Effector memory CD8-positive, alpha-beta T cell (primary cell): ENCODE measurements at regions not wholly inside any gene's neighbourhood (a gene's known extent, or its start where the extent isn't known, plus 50 kb on each side); places are given as distances from the start of the nearest gene placed in this dataset.

ENCODE experiments used
- ATAC-seq: fragments of 150-1000 bp; cut with Tn5 transposase; replicated peaks from 2 replicates; pipeline ENCODE4 v1.10.0; 2021; ENCODE audit warnings: mild to moderate bottlenecking, moderate library complexity
- DNase-seq, 3 experiments: peaks; one replicate each; pipeline ENCODE4 v3.0.0; 2021
- H3K27ac Mint-ChIP-seq, 2 donors: one replicate each; pipeline ENCODE4 v1.8.0; 2022; ENCODE audit warnings: mild to moderate bottlenecking in 2 of 2, mixed read lengths in 2 of 2, moderate library complexity in 2 of 2
- H3K27me3 Mint-ChIP-seq, 2 donors: one replicate each; pipeline ENCODE4 v1.8.0; 2022; ENCODE audit warnings: mixed read lengths in 2 of 2
- H3K36me3 Mint-ChIP-seq: one replicate; pipeline ENCODE4 v1.8.0; 2022; ENCODE audit warnings: mild to moderate bottlenecking, moderate library complexity, mixed read lengths; ENCODE audit not compliant: insufficient read depth
- H3K4me1 Mint-ChIP-seq, 2 donors: one replicate each; pipeline ENCODE4 v1.8.0; 2022; ENCODE audit warnings: low read depth in 2 of 2, mixed read lengths in 2 of 2
- H3K4me3 Mint-ChIP-seq, 2 donors: one replicate each; pipeline ENCODE4 v1.8.0; 2022; ENCODE audit warnings: mild to moderate bottlenecking in 2 of 2, mixed read lengths in 2 of 2, moderate library complexity in 2 of 2
- H3K9me3 Mint-ChIP-seq, 2 donors: one replicate each; pipeline ENCODE4 v1.8.0; 2022; ENCODE audit warnings: mixed read lengths in 2 of 2

DNA sequence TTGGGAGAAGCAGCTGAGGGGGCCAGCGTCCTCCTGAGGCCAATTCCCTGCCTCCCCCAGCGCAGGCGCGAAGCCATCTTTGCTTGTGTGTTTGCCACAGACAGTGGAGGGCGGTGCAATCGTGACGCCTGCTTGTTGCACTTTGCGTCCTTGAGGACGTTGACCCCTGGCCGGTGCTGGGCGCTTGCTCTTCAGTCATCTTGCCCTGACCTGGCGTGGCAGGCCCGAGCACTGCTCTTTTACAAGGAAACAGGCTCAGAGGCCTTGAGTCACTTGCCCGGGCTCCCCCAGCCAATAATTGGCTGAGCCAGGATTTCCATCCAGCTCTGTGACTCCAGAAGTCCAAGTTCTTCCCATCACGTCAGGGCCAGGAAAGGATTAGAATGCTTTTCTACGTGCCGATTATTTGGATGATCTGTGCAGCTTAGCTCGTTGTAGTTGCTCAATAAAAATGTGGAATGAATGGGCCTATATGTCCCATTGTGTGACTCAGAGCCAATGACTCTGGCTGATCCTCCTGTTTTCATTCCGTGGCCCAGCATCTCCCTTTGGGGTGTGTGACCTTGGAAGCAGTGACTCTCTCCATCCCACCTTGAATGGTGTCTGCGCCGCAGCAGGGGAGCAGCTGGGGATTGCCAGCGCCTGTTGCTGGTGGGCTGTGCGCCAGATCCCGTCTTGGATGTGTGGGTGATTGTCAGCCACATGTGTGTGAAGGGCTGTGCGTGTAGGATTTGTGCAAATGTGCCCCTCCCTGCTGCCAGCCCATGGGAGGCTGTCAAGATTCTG lies 214.1 kb downstream of the SEC14L1 start:
- DNase-seq (no peak), ATAC-seq (no peak)
- no peak overlapping the region for H3K4me3 Mint-ChIP-seq
- no peaks in the 10 kb centered on the region for H3K9me3 Mint-ChIP-seq
- peaks cover 33% of the 10 kb centered on the region for H3K36me3 Mint-ChIP-seq
- no peaks in the 10 kb centered on the region for H3K27me3 Mint-ChIP-seq
- peaks cover 17 to 23% of the 10 kb centered on the region in 2 donors for H3K4me1 Mint-ChIP-seq
- H3K27ac Mint-ChIP-seq = peak overlapping the region in 1 of 2 donors; percentile 86

DNA sequence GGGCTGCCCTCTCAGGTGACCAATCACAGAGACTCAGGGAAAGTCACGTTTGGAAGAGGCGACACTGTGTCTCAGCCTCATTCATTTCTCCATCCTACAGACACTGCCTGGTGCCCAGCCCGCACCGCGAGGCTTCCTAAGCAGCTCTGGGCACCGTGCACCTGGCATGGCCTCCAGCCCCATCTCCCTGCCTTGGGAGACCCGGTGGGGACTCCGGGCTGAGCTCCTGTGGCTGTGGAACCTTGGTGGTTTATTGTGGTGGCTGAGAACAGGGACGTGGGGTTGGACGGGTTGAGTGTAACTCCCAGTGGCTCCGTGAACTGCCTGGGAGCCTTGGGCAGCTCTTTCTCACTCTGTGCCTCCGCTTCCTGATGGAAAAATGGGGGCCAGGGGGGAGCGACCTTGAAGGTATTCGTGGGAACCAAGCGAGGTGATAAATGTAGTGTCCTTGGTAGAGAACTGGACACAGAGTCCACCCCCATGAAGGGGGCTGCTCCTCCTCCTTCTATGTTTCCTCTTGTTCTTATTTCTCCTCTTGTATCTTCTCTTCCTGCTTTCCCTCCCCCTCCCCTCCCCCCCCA lies 215.4 kb downstream of the SEC14L1 start:
- H3K27ac Mint-ChIP-seq = peak overlapping the region in 1 of 2 donors; percentile 86
- ATAC-seq (peak; percentile 32), DNase-seq (no peak)
- peaks cover 9 to 23% of the 10 kb centered on the region in 2 donors for H3K4me1 Mint-ChIP-seq
- H3K27me3 Mint-ChIP-seq = no peaks in the 10 kb centered on the region
- peaks cover 33% of the 10 kb centered on the region for H3K36me3 Mint-ChIP-seq
- no peaks in the 10 kb centered on the region for H3K9me3 Mint-ChIP-seq
- H3K4me3 Mint-ChIP-seq = peak overlapping the region in 1 of 2 donors; percentile 17

DNA sequence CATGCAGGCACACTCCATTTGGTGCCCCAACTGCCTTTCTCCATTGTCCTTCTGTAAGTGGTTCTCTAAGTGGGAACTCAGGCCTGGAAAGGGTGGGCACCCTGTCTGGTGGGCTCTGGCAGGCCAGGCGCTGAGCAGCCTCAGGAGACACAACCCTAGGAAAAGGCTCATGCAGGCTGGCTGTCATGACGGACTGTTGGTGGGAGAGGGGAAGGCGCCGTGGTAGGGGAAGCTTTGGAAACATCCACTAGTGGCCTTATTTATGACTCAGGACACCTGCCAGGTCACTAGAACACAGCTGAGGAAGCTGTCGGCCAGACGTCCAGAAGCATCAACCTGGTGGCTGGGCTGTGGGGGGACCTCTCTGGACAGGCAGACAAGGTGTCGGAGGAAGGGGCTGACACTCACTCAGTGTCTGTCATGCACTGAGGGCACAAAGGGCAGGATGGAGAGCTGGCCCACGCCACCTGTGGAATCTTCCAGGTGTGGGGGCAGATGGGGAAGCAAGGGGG lies 216.0 kb downstream of the SEC14L1 start:
- Mint-ChIP-seq H3K9me3 (no peaks in the 10 kb centered on the region), H3K27ac (peak overlapping the region in 1 of 2 donors; percentile 86), H3K27me3 (no peaks in the 10 kb centered on the region), H3K4me1 (peaks cover 9 to 19% of the 10 kb centered on the region in 2 donors), H3K36me3 (peaks cover 33% of the 10 kb centered on the region), H3K4me3 (peak overlapping the region in 1 of 2 donors; percentile 17)
- ATAC-seq (peak; percentile 17), DNase-seq (no peak)

DNA sequence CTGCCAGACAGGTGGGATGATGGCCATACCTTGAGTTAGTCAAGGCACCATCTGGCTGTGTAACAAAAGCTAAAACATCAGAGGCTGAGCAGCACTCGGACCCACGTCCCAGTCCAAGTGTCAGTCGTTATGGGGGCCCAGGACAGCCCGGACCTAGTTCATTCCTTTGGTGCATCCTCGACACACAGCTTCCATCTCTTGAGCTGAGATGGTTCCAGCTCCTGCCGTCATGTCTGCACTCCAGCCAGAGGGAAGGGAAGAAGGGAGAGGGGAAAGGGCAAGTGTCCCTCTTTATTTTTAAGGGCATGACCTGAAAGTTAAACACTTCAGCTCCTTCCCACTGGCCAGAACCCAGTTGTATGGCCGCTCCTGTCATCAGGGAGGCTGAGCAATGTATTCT lies 218.0 kb downstream of the SEC14L1 start:
- H3K27ac Mint-ChIP-seq = no peak overlapping the region
- no peaks in the 10 kb centered on the region for H3K27me3 Mint-ChIP-seq
- H3K9me3 Mint-ChIP-seq = no peaks in the 10 kb centered on the region
- no peak overlapping the region for H3K4me3 Mint-ChIP-seq
- DNase-seq (no peak), ATAC-seq (no peak)
- H3K36me3 Mint-ChIP-seq = peaks cover 33% of the 10 kb centered on the region
- H3K4me1 Mint-ChIP-seq = peaks cover 18 to 20% of the 10 kb centered on the region in 2 donors

DNA sequence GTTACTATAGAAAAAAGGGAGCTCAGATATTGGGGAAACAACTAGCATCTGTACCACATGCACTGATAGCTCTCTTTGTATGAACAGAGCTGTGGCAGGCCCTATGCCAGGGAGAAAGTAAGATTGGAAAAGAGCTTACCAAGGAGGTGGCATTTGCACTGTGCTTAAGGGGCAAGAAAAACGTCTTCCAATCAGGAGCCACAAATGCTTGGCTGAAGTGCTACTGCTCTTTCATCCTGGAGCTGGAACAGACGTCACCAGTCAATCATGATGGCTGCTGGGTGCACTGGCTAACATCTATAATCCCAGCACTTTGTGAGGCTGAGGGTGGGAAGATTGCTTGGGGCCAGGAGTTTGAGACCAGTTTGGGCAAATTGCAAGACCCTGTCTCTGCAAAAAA lies 218.5 kb downstream of the SEC14L1 start:
- Mint-ChIP-seq H3K4me3 (no peak overlapping the region), H3K9me3 (no peaks in the 10 kb centered on the region), H3K27me3 (no peaks in the 10 kb centered on the region), H3K36me3 (peaks cover 33% of the 10 kb centered on the region), H3K27ac (no peak overlapping the region), H3K4me1 (peaks cover 18 to 22% of the 10 kb centered on the region in 2 donors)
- DNase-seq (no peak), ATAC-seq (no peak)

DNA sequence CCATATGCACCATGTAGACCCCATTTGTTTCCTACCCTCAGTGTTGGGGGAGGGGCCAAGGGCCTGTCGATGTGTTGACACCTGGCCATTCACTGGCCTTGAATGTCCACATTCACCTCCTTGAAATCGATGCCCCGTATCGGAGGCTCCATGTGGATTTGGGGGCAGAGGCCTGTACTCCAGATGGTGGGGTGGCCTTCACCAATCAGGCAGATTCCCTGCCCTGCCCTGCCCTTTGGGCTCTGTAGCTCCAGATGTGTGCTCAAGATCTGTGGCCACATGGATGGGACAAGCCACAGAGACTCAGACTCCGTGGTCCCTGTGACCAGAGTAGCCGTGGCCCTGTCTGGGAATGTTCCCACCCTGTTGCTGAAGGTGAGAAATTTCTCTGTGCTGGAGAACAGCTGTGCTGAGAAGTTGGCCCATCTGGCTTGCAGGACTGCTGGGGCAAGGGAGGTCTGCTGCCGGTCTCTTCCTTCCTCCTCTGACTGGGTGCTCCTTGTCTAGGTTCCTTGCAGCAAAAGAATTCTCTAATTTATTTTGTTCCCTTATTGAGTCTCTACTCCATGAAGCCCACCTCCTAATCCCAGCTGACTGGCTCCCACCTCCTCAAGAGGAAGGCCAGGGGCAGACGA lies 221.3 kb downstream of the SEC14L1 start:
- Mint-ChIP-seq H3K36me3 (peaks cover 8% of the 10 kb centered on the region), H3K4me1 (peaks cover 31 to 35% of the 10 kb centered on the region in 2 donors), H3K27ac (peak overlapping the region; percentile 44 to 72), H3K9me3 (no peaks in the 10 kb centered on the region), H3K27me3 (no peaks in the 10 kb centered on the region), H3K4me3 (no peak overlapping the region)
- no peak for DNase-seq
- ATAC-seq = no peak

DNA sequence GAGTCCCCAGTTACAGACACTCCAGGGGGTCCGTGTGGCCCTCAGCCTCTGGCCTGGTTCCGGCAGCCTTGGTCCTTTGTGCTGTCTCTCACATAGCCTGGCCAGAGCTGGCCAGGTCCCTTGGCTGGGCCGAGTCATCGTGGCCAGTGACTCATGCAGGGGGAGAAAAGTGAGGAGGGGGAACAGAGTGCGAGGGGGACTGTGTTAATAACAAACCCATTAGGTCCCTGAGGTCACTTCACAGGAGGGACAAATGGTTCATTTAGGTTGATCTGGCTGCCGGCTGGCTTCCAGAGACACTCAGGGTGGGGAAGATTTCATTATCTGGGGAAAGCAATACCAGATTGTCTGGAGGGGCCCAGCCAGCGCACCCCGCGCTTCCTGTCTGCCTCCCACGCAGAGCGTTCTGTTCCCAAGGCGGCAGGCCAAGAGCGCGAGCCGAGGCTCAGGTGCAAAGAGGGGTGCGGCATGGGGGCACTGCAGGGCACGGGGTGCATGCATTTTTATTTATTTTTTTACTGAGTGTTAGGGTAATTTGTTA lies 223.1 kb downstream of the SEC14L1 start:
- DNase-seq (no peak), ATAC-seq (peak; percentile 56)
- Mint-ChIP-seq H3K4me3 (peak overlapping the region; percentile 53 to 57), H3K4me1 (peaks cover 29 to 38% of the 10 kb centered on the region in 2 donors), H3K9me3 (no peaks in the 10 kb centered on the region), H3K27me3 (no peaks in the 10 kb centered on the region), H3K36me3 (no peaks in the 10 kb centered on the region), H3K27ac (peak overlapping the region; percentile 56 to 78)

DNA sequence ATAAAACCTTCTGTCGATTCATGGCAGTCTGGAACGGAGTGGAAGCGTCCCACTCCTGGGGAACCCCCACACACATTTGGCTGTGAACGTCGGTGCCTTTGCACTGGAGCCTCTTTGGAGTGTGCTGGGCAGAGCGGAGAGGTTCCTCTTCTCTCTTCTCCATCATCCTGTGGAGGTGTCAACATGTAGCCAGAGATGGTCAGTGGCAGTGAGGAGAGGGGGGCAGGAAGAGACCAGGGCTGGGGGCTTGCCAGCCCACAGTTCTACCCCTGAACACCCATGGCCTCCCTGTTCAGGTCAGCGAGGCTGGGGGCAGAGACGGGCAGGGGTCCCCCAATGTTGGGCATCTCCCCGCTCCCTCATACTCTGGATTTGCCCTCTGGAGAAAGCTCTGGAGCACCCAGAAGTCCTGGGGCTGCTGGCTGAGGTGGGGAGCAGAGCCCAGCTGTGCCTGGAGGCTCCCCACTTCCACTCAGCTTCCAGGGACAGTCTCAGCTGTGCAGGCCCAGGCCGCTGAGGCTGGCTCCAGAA lies 223.7 kb downstream of the SEC14L1 start:
- peak overlapping the region; percentile 53 to 57 for H3K4me3 Mint-ChIP-seq
- no peak for DNase-seq
- H3K4me1 Mint-ChIP-seq = peaks cover 30 to 38% of the 10 kb centered on the region in 2 donors
- no peaks in the 10 kb centered on the region for H3K36me3 Mint-ChIP-seq
- ATAC-seq = peak; percentile 32
- peak overlapping the region; percentile 56 to 78 for H3K27ac Mint-ChIP-seq
- H3K27me3 Mint-ChIP-seq = no peaks in the 10 kb centered on the region
- H3K9me3 Mint-ChIP-seq = no peaks in the 10 kb centered on the region

DNA sequence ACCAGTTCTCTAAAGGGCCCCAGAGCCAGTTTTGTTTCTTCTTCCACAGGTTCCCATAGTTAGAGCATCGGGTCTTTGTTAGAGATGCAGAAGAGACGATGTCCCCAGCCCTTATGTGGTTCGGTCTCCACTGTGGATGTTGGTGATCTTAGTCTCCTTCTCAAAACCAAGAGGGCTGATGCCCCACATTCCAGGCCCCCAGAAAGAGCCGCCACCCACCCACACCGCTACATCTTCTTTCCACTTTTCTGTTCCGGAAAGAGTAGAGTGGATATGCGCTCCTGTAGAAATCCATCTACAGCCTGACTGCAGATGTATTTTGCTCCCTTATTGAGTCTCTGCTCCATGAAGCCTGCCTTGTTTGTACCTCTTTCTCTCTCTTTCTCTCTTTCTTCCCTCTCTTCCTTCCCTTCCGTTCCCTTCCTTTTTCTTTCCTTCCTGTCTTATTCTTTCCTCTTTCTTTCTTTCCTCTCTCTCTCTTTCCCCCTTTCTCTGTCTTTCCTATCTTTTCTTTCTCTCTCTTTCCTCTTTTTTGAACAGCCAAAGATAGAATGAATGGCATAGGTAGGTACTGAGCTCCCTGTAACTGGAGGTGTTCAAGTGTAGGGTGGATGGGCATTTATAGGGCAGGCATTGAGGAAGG lies 224.3 kb downstream of the SEC14L1 start:
- Mint-ChIP-seq H3K4me1 (peaks cover 30 to 38% of the 10 kb centered on the region in 2 donors), H3K36me3 (no peaks in the 10 kb centered on the region), H3K4me3 (peak overlapping the region in 1 of 2 donors; percentile 53), H3K27ac (no peak overlapping the region), H3K27me3 (no peaks in the 10 kb centered on the region), H3K9me3 (no peaks in the 10 kb centered on the region)
- DNase-seq (no peak), ATAC-seq (no peak)

DNA sequence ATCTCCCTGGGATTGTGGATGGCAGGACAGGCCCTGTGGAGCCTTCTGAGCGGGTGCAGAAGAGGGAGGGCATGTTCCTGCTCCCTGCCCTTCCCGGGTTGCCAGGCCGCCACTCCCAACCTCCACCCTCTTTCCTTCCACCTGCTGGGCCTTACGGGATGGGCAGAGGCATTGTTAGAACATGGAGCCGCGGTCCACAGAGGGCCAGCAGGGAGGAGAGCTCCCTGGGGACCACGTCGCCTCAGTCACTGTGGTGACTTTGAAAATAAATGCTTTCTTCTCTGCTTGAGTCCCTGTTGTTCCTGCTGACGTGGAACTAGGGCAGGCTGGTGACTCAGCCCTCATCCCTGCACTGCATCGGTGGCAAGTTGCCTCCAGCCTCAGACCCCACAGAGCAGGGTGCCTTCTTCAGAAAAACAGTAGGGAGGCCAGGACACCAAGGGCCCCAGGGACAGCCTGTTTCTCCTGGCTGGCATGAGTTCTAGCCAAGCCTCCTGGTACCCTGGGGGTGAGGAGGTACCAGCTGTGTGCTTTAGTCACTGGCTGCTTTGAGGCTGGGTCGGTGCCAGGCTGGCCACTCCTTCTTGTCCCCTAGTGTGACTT lies 224.9 kb downstream of the SEC14L1 start:
- DNase-seq (no peak), ATAC-seq (peak; percentile 67)
- H3K4me1 Mint-ChIP-seq = peaks cover 35 to 44% of the 10 kb centered on the region in 2 donors
- no peak overlapping the region for H3K4me3 Mint-ChIP-seq
- no peaks in the 10 kb centered on the region for H3K27me3 Mint-ChIP-seq
- H3K9me3 Mint-ChIP-seq = no peaks in the 10 kb centered on the region
- no peak overlapping the region for H3K27ac Mint-ChIP-seq
- no peaks in the 10 kb centered on the region for H3K36me3 Mint-ChIP-seq

DNA sequence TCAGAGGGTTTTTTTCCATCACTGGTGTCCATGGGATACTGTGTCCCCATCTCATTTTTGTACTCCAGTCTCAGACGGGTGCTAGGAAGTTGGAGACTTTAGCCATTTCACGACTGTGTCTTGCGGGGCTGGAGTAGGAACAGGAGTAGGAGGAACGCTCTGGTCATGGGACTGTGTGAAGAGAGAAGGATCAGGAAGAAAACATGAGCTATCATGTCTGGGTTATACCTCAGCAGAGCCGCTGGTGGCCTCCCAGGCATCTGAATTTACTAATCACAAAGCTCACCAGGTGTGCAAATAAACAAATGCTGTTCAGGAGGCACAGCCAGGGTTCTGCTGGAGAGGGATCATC lies 225.4 kb downstream of the SEC14L1 start:
- Mint-ChIP-seq H3K4me3 (no peak overlapping the region), H3K27ac (no peak overlapping the region), H3K4me1 (peaks cover 39 to 49% of the 10 kb centered on the region in 2 donors), H3K36me3 (no peaks in the 10 kb centered on the region), H3K27me3 (no peaks in the 10 kb centered on the region), H3K9me3 (no peaks in the 10 kb centered on the region)
- DNase-seq (no peak), ATAC-seq (no peak)

DNA sequence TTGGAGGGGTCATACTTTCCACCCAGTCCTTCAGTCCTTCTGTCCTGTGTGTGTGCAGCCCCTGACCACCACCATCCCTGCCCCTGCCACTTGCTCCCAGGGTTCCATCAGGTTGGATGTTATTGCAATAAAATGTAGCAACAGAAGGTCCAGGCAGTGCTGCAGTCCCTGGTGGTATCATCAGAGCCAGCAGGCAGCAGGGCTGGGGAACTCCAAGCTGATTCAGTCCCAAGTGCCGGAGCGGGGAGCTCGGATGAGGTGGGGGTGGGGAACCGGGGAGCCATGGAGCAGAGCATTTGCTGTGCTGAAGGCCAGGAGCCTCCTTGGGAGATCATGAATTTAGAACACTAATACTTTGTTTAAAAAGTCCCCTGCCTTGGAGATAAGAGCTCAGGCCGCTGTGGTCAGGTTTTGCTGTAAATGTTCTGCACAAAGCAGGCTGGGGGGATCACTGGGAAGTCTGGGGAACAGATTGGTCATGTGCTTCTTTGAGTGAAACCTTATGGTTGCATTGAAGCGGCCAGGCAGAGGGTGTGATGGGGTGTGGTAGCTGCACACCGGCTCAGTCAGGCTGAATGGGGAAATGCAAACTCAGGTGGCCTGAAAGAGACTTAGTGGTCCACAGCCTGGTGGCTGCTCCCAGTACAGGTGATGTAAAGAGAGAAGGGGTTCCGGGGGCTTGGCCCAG lies 225.9 kb downstream of the SEC14L1 start:
- H3K27me3 Mint-ChIP-seq = no peaks in the 10 kb centered on the region
- H3K9me3 Mint-ChIP-seq = no peaks in the 10 kb centered on the region
- no peaks in the 10 kb centered on the region for H3K36me3 Mint-ChIP-seq
- DNase-seq (no peak), ATAC-seq (no peak)
- H3K27ac Mint-ChIP-seq = no peak overlapping the region
- H3K4me3 Mint-ChIP-seq = no peak overlapping the region
- peaks cover 42 to 54% of the 10 kb centered on the region in 2 donors for H3K4me1 Mint-ChIP-seq
